Upper lobe of left lung (tissue), 6 donors: ENCODE measurements at regions not wholly inside any gene's neighbourhood (a gene's known extent, or its start where the extent isn't known, plus 50 kb on each side); places are given as distances from the start of the nearest gene placed in this dataset.
A peak's percentile ranks its signal among the peaks of the same experiment; 100 is the strongest.

Experiments
- ATAC-seq, 2 donors: fragments of 200-7000 bp; cut with Tn5 transposase; one replicate each; pipeline ENCODE4 v1.9.1; 2022; ENCODE audit warnings: mild to moderate bottlenecking in 2 of 2, moderate library complexity in 2 of 2; ENCODE audit not compliant: low FRiP score in 2 of 2
- DNase-seq, 2 donors: peaks; one replicate each; pipeline ENCODE4 v3.0.0-alpha.2; 2019 to 2020
- H3K27ac ChIP-seq, 4 donors: fragments of 200-600 bp; sonication (generic); one replicate each; pipeline ENCODE4 v1.5.1; 2016 to 2019
- H3K27me3 ChIP-seq, 4 donors: fragments of 200-600 bp; sonication (generic); one replicate each; pipeline ENCODE4 v1.5.1; 2017 to 2019
- H3K36me3 ChIP-seq, 4 donors: fragments of 200-600 bp; sonication (generic); one replicate each; pipeline ENCODE4 v1.5.1; 2016 to 2019
- H3K4me1 ChIP-seq, 4 donors: fragments of 200-600 bp; sonication (generic); one replicate each; pipeline ENCODE4 v1.5.1; 2018 to 2019
- H3K4me3 ChIP-seq, 4 donors: fragments of 200-600 bp; sonication (generic); one replicate each; pipeline ENCODE4 v1.5.1; 2017 to 2019; ENCODE audit warnings: mild to moderate bottlenecking in 2 of 4, moderate library complexity in 1 of 4
- H3K9me3 ChIP-seq, 4 donors: fragments of 200-600 bp; sonication (generic); one replicate each; pipeline ENCODE4 v1.5.1; 2018 to 2019
- EP300 ChIP-seq, 4 donors: sonication (generic); formaldehyde crosslinking; IDR thresholded peaks; one replicate each; pipeline ENCODE4 v1.5.1; 2017; ENCODE audit warnings: antibody characterized with exemption in 4 of 4, control low read depth in 2 of 4
- POLR2A ChIP-seq, 4 donors: fragments of 450-650 bp; IDR thresholded peaks; one replicate each; pipeline ENCODE4 v1.5.1; 2016 to 2017; ENCODE audit warnings: antibody characterized with exemption in 4 of 4, mild to moderate bottlenecking in 2 of 4
- POLR2AphosphoS5 ChIP-seq, 2 donors: sonication (generic); formaldehyde crosslinking; IDR thresholded peaks; one replicate each; pipeline ENCODE4 v1.5.1; 2017; ENCODE audit warnings: antibody characterized with exemption in 2 of 2
- WGBS, 2 donors: methylation state at CpG; one replicate each; pipeline ENCODE4 v1.1.5; 2017 to 2018; 5-methylcytosine and 5-hydroxymethylcytosine counted together
- TF ChIP-seq, protein P1 (sequence below), 6 experiments: fragments of 450-650 bp in 4 of 6; fragments of 200-600 bp in 2 of 6; sonication (generic) in 2 of 6; IDR thresholded peaks; one replicate each; pipeline ENCODE4 v1.5.1; 2016 to 2019; ENCODE audit warnings: antibody characterized with exemption in 6 of 6
- donor health status: DM: no; HTN: no; CAD: no; lungs with moderate emphysema.
- donor health status: DM: no; HTN: yes; CAD: no; lungs with severe emphysema.

DNA sequence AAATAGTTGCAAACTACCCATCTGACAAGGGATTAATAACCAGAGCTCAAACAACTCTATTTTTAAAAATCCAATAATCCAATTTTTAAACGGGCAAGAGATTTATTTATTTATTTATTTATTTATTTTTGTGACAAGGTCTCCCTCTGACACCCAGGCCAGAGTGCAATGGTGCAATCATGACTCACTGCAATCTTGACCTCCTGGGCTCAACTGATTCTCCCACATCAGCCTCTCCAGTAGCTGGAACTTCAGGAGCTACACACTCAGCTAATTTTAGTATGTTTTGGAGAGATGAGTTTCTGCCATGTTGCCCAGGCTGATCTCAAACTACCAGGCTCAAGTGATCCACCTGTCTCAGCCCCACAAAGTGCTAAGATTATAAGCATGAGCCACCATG lies 267.2 kb upstream of the BLID start:
- 93 to 95% methylated on average over 1 of the region's 1 CpG for WGBS, 2 donors
- no peak overlapping the region for H3K27ac ChIP-seq
- no peaks in the 10 kb centered on the region for H3K27me3 ChIP-seq
- H3K9me3 ChIP-seq = no peaks in the 10 kb centered on the region
- TF ChIP-seq, protein P1, sequence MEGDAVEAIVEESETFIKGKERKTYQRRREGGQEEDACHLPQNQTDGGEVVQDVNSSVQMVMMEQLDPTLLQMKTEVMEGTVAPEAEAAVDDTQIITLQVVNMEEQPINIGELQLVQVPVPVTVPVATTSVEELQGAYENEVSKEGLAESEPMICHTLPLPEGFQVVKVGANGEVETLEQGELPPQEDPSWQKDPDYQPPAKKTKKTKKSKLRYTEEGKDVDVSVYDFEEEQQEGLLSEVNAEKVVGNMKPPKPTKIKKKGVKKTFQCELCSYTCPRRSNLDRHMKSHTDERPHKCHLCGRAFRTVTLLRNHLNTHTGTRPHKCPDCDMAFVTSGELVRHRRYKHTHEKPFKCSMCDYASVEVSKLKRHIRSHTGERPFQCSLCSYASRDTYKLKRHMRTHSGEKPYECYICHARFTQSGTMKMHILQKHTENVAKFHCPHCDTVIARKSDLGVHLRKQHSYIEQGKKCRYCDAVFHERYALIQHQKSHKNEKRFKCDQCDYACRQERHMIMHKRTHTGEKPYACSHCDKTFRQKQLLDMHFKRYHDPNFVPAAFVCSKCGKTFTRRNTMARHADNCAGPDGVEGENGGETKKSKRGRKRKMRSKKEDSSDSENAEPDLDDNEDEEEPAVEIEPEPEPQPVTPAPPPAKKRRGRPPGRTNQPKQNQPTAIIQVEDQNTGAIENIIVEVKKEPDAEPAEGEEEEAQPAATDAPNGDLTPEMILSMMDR (IDR thresholded peaks at IDR 0.05) = no peak
- TF ChIP-seq POLR2AphosphoS5 (IDR thresholded peaks at IDR 0.05) (no peak), EP300 (IDR thresholded peaks at IDR 0.05) (no peak), POLR2A (IDR thresholded peaks at IDR 0.05) (no peak)
- no peaks in the 10 kb centered on the region for H3K4me1 ChIP-seq
- H3K4me3 ChIP-seq = no peak overlapping the region
- H3K36me3 ChIP-seq = no peaks in the 10 kb centered on the region
- no peak for DNase-seq
- no peak for ATAC-seq

DNA sequence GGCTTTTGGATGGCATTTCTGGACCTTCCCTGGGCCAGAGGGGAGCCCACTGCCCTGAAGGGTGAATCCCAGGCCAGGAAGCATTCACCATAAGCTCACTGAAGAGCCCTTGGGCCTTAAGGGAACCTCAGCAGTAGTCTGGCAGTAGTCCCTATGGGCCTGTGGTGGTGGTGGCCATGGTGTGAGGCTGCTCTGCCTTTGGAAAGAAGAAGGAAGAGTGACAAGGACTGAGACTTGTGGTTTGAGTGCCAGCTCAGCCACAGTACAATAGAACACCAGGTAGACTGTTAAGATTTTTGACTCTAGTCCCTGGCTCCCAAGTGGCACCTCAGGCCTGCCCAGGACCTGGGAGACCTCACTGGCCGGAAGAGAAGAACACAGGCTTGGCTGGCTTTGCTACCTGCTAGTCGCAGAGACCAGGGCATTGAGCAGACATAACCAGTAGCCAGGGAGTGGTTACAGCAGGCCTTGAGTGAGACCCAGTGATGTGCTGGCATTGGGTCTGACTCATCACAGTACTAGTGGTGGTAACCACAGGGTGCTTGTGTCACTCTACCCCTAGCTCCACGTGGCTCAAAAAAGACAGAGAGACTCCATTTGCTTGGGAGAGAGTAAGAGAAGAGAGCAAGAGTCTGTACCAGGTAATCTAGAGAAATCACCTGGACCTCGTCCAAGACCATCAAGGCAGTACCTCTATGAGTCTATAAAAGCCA lies 259.8 kb upstream of the BLID start:
- H3K9me3 ChIP-seq = no peaks in the 10 kb centered on the region
- no peak overlapping the region for H3K27ac ChIP-seq
- H3K4me3 ChIP-seq = no peak overlapping the region
- 68 to 92% methylated on average over 3 to 4 of the region's 4 CpGs for WGBS, 2 donors
- H3K27me3 ChIP-seq = no peaks in the 10 kb centered on the region
- H3K4me1 ChIP-seq = no peaks in the 10 kb centered on the region
- ATAC-seq (no peak), DNase-seq (no peak)
- H3K36me3 ChIP-seq = no peaks in the 10 kb centered on the region
- TF ChIP-seq POLR2A (IDR thresholded peaks at IDR 0.05) (no peak), EP300 (IDR thresholded peaks at IDR 0.05) (no peak), POLR2AphosphoS5 (IDR thresholded peaks at IDR 0.05) (no peak)

DNA sequence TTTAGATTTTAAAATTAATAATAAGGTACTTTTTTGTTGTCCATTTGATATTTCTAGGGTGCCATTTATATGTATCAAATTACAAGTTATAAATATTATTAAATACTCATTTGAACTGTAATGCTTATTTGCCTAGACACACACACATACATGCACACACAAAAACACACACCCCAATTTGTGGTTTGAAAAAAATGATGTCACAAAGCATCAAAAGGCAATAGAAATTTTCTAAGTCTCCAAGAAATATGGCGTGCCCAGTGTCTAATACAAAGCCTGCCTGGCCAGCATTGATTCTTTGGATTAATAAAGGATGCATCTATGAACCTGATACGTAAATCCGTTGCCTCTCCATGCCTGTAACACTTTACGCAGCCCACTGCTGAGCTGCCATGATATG lies 252.8 kb upstream of the BLID start:
- no peak for DNase-seq
- Histone ChIP-seq H3K4me3 (no peak overlapping the region), H3K36me3 (no peaks in the 10 kb centered on the region), H3K27me3 (no peaks in the 10 kb centered on the region), H3K4me1 (peaks cover 0 to 9% (median 4%) of the 10 kb centered on the region in 4 donors), H3K9me3 (no peaks in the 10 kb centered on the region), H3K27ac (no peak overlapping the region)
- 92 to 100% methylated on average over 4 of the region's 4 CpGs for WGBS, 2 donors
- ATAC-seq = no peak
- no peak for TF ChIP-seq EP300 (IDR thresholded peaks at IDR 0.05)
- TF ChIP-seq POLR2A (IDR thresholded peaks at IDR 0.05) = no peak
- TF ChIP-seq, protein P1 (IDR thresholded peaks at IDR 0.05) = no peak
- no peak for TF ChIP-seq POLR2AphosphoS5 (IDR thresholded peaks at IDR 0.05)

DNA sequence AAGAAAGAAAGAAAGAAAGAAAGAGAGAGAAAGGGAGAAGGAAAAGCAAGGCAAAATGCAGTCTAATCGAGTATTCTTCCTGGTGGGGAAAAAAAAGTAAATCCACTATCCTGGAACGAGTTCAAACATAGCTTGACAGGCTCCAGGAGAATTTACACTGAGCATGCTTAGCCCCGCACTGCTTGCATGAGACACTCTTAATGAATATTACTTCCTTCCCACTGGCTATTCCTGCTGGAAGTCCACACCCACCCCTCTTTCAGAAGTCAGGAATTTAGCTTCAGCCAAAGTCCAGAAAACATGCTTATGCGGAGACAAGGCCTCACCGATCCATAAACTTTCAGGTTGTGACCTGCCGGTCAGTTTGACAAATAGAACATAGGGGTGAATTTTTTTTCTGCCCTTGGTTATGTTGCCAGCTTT lies 251.8 kb upstream of the BLID start:
- peak overlapping the region in 2 of 4 donors; percentile 27 to 31 for H3K4me3 ChIP-seq
- no peaks in the 10 kb centered on the region for H3K36me3 ChIP-seq
- H3K4me1 ChIP-seq = peaks cover 0 to 9% (median 4%) of the 10 kb centered on the region in 4 donors
- WGBS, 2 donors = 23 to 29% methylated on average over 6 of the region's 6 CpGs
- H3K27ac ChIP-seq = peak overlapping the region in 3 of 4 donors; percentile 2 to 42 (median 2)
- H3K9me3 ChIP-seq = no peaks in the 10 kb centered on the region
- ATAC-seq = peak; percentile 77 to 87
- DNase-seq = peak in 1 of 2 donors; percentile 22
- TF ChIP-seq POLR2AphosphoS5 (IDR thresholded peaks at IDR 0.05) = peak in 1 of 2 donors; percentile 31
- TF ChIP-seq, protein P1 (IDR thresholded peaks at IDR 0.05) = no peak
- H3K27me3 ChIP-seq = no peaks in the 10 kb centered on the region

DNA sequence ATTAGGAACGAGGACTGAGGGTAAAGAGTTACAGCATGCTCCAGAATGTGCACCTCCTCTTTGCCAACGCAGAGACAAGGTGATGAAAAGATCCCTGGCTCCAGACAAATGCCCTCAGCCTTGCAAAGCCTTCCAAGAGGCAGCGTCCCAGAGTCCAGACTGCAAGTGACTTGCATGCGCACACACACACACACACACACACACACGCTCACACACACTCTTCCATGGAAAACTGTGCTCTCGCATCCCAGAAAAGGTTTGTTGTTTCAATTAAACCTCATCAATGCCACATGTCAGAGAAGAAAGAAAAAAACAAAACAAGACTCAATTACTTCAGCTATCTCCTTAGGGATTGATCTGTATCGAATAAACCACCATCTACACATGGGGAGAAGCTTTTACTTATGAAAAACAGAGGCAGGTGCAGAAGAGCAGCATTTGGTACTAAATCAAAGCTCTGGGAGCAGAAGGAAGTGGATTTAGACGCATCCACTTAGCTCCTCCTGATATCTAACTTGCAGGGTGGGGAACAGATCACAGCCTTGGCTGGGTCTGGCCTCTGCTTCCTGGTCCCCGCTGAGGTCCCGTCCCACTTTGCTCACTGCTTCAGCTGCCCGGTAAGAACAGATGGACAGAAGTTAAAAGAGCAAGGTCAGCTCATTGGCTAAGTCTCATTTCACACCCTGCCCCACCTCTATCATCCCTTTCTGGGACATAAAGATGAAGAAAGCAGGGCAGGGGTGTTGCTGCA lies 249.8 kb upstream of the BLID start:
- DNase-seq (no peak), ATAC-seq (peak in 1 of 2 donors; percentile 63)
- Histone ChIP-seq H3K36me3 (no peaks in the 10 kb centered on the region), H3K4me3 (peak overlapping the region in 3 of 4 donors; percentile 11 to 31 (median 27)), H3K4me1 (peaks cover 0 to 9% (median 4%) of the 10 kb centered on the region in 4 donors), H3K27me3 (no peaks in the 10 kb centered on the region), H3K9me3 (no peaks in the 10 kb centered on the region), H3K27ac (peak overlapping the region in 3 of 4 donors; percentile 2 to 42 (median 24))
- 60 to 69% methylated on average over 11 of the region's 11 CpGs for WGBS, 2 donors
- TF ChIP-seq, protein P1 (IDR thresholded peaks at IDR 0.05) = no peak
- no peak for TF ChIP-seq POLR2A (IDR thresholded peaks at IDR 0.05)
- no peak for TF ChIP-seq POLR2AphosphoS5 (IDR thresholded peaks at IDR 0.05)
- TF ChIP-seq EP300 (IDR thresholded peaks at IDR 0.05) = no peak
